Activated CD4-positive, alpha-beta T cell treated with anti-CD3 and anti-CD28 coated beads, Interleukin-2, amount 50 U/mL, for 1 hour (primary cell): ENCODE measurements at regions not wholly inside any gene's neighbourhood (a gene's known extent, or its start where the extent isn't known, plus 50 kb on each side); places are given as distances from the start of the nearest gene placed in this dataset.
"Not testable (repeated sequence)": the region's sequence is repeated elsewhere in the genome, so short reads cannot be mapped to it uniquely, and the experiment has no call there.

Source experiments
- DNase-seq: peaks from one replicate; pipeline ENCODE4 v3.0.0-alpha.2; 2020

- no peak for DNase-seq
These were observed 53.4 kb downstream of the HES1 start for GRCh38 chr3:194189243-194189791.

- not testable (repeated sequence) for DNase-seq
These were observed 55.9 kb downstream of the HES1 start for GRCh38 chr3:194191850-194192249.

- DNase-seq: no peak
These were observed 58.3 kb downstream of the HES1 start for GRCh38 chr3:194194051-194194756.

- DNase-seq: no peak
These were observed 58.8 kb downstream of the HES1 start for GRCh38 chr3:194194757-194195085.

- DNase-seq: no peak
These were observed 59.7 kb downstream of the HES1 start for GRCh38 chr3:194195611-194196010.

GRCh38 chr3:194196876-194197275 is 60.9 kb downstream of the HES1 start:
- no peak for DNase-seq

GRCh38 chr3:194197396-194197960 is 61.5 kb downstream of the HES1 start:
- DNase-seq: no peak

- no peak for DNase-seq
These were observed 62.2 kb downstream of the HES1 start for GRCh38 chr3:194197981-194198695.

- no peak for DNase-seq
These were observed 63.0 kb downstream of the HES1 start for GRCh38 chr3:194198938-194199337.

GRCh38 chr3:194200422-194201081 is 64.6 kb downstream of the HES1 start:
- no peak for DNase-seq

- DNase-seq: no peak
These were observed 66.2 kb downstream of the HES1 start for GRCh38 chr3:194201953-194202666.

- DNase-seq: no peak
These were observed 67.6 kb downstream of the HES1 start for GRCh38 chr3:194203482-194204041.

- DNase-seq: no peak
These were observed 68.4 kb downstream of the HES1 start for GRCh38 chr3:194204042-194204987.

- no peak for DNase-seq
These were observed 69.8 kb downstream of the HES1 start for GRCh38 chr3:194205675-194206133.

GRCh38 chr3:194206320-194206719 is 70.4 kb downstream of the HES1 start:
- DNase-seq: no peak

- no peak for DNase-seq
These were observed 72.8 kb downstream of the HES1 start for GRCh38 chr3:194208709-194209108.

GRCh38 chr3:194212161-194212844 is 76.4 kb downstream of the HES1 start:
- no peak for DNase-seq

- no peak for DNase-seq
These were observed 76.9 kb downstream of the HES1 start for GRCh38 chr3:194212845-194213331.

GRCh38 chr3:194215392-194215791 is 79.4 kb downstream of the HES1 start:
- DNase-seq: no peak
